Esophagus muscularis mucosa (tissue), 4 donors: ENCODE measurements at regions not wholly inside any gene's neighbourhood (a gene's known extent, or its start where the extent isn't known, plus 50 kb on each side); places are given as distances from the start of the nearest gene placed in this dataset.

Source experiments
- DNase-seq: peaks from one replicate; pipeline ENCODE4 v3.0.0-alpha.2; 2017; ENCODE audit errors: extremely low spot score
- H3K27ac ChIP-seq, 4 donors: fragments of 200-600 bp; sonication (generic); replicated peaks in 1 of 4; 1 replicate in 3 of 4; 2 replicates in 1 of 4; pipeline ENCODE4 v1.5.1; 2016 to 2019; ENCODE audit warnings: mild to moderate bottlenecking in 1 of 4
- H3K27me3 ChIP-seq, 4 donors: fragments of 200-600 bp; sonication (generic); one replicate each; pipeline versions ENCODE4 v1.5.1 to v1.6.0; 2016 to 2019
- H3K36me3 ChIP-seq, 4 donors: fragments of 200-600 bp; sonication (generic); one replicate each; pipeline ENCODE4 v1.5.1; 2016 to 2019
- H3K4me1 ChIP-seq, 4 donors: fragments of 200-600 bp; sonication (generic); one replicate each; pipeline ENCODE4 v1.5.1; 2016 to 2019
- H3K4me3 ChIP-seq, 4 donors: fragments of 200-600 bp; sonication (generic); 1 replicate in 2 of 4; 2 replicates in 2 of 4; pipeline ENCODE4 v1.5.1; 2016 to 2019; ENCODE audit warnings: mild to moderate bottlenecking in 4 of 4, moderate library complexity in 1 of 4
- H3K9me3 ChIP-seq, 4 donors: fragments of 200-600 bp; sonication (generic); 1 replicate in 3 of 4; 2 replicates in 1 of 4; pipeline ENCODE4 v1.5.1; 2016 to 2019
- CTCF ChIP-seq, 3 experiments: fragments of 200-600 bp in 2 of 3; fragments of 450-650 bp in 1 of 3; sonication (generic) in 2 of 3; IDR thresholded peaks; one replicate each; pipeline ENCODE4 v1.5.1; 2017 to 2019; ENCODE audit warnings: antibody characterized with exemption in 3 of 3, mild to moderate bottlenecking in 2 of 3, moderate library complexity in 1 of 3
- EP300 ChIP-seq: sonication (generic); formaldehyde crosslinking; IDR thresholded peaks from one replicate; pipeline ENCODE4 v1.6.1; 2017; ENCODE audit warnings: antibody characterized with exemption
- POLR2A ChIP-seq: fragments of 450-650 bp; IDR thresholded peaks from one replicate; pipeline ENCODE4 v1.6.1; 2017; ENCODE audit warnings: antibody characterized with exemption, moderate library complexity, mild to moderate bottlenecking, low read depth
- POLR2AphosphoS5 ChIP-seq, 2 donors: sonication (generic); formaldehyde crosslinking; IDR thresholded peaks; one replicate each; pipeline ENCODE4 v1.6.1; 2017; ENCODE audit warnings: antibody characterized with exemption in 2 of 2
- WGBS: methylation state at CpG from one replicate; pipeline ENCODE4 v1.1.5; 2018; 5-methylcytosine and 5-hydroxymethylcytosine counted together
- intact Hi-C: fragments of 100-400 bp; cut with DNase I; formaldehyde crosslinking; loops from one replicate; pipeline ENCODE4 v1.15.1; 2023

DNA sequence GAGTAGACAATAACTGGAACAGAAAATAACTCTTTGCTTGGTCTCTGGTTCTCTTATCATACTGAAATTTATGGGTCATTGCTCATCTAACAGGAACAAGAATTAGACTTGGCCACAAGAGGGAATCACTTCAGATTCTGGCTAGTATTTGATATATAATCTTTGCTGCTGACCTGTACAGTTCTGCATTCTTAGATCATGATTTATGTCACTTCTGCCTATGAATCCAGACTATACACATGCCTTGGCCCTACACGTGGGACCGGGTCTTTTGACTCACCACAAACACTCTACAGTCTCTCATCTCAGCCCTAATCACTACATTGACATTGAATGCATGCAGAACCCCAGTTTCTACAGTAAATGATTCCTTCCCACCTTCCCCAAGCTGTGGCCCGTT lies 162.5 kb upstream of the SOX2 start:
- Histone ChIP-seq H3K36me3 (no peaks in the 10 kb centered on the region), H3K4me1 (no peaks in the 10 kb centered on the region), H3K27ac (no peak overlapping the region), H3K27me3 (no peaks in the 10 kb centered on the region), H3K4me3 (no peak overlapping the region), H3K9me3 (no peaks in the 10 kb centered on the region)
- 57% methylated on average over 3 of the region's 3 CpGs for whole genome bisulfite sequencing
- DNase-seq = no peak
- TF ChIP-seq POLR2AphosphoS5 (IDR thresholded peaks at IDR 0.05) (no peak), POLR2A (no peak), EP300 (no peak), CTCF (IDR thresholded peaks at IDR 0.05) (no peak)
- intact Hi-C loops = no loop called here

DNA sequence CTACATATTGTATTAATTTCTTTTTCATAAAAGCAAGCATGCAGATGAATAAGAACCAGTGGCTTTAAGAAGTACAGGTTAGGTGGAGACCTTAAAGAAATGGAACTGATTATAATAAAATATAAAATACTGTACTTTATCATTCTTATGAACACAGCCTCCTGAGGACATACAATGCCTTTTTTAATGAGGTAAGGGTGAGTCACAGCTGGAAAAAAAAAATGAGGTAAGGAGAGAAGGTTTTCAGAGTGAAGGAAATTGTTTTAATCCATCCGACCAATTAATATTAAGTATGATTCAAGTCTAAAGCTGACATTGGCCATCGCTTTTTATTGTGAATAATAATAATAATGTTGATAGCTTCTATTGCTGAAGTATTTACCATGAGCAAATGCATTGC lies 170.3 kb upstream of the SOX2 start:
- WGBS = 91% methylated on average over 2 of the region's 2 CpGs
- TF ChIP-seq EP300 (no peak), POLR2AphosphoS5 (IDR thresholded peaks at IDR 0.05) (no peak), POLR2A (no peak), CTCF (IDR thresholded peaks at IDR 0.05) (no peak)
- DNase-seq = no peak
- no peak overlapping the region for H3K27ac ChIP-seq
- H3K9me3 ChIP-seq = no peaks in the 10 kb centered on the region
- intact Hi-C loops = no loop called here
- H3K27me3 ChIP-seq = no peaks in the 10 kb centered on the region
- no peak overlapping the region for H3K4me3 ChIP-seq
- no peaks in the 10 kb centered on the region for H3K36me3 ChIP-seq
- H3K4me1 ChIP-seq = no peaks in the 10 kb centered on the region

DNA sequence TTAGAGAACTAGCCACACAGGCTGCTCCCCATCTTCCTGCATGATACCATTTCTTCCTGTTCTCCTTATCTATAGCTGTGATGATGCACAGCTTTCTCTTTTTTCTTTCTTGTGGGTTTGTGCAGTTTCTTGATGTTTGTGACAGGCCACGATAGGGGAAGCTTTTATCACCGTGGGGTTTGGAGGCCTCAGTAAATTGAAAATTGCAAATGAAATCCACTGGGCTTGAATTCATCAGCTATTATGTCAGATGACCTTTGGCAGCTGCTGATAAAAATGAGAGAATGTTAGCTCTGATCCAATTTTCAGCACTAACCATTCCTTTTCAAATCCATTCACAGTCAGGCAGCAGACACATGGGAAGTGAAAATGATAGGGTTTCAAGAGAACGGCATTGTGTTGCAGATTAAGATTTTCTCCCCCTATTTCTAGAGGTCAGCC lies 176.9 kb upstream of the SOX2 start:
- Histone ChIP-seq H3K4me1 (no peaks in the 10 kb centered on the region), H3K9me3 (no peaks in the 10 kb centered on the region), H3K27me3 (no peaks in the 10 kb centered on the region), H3K4me3 (no peak overlapping the region), H3K36me3 (no peaks in the 10 kb centered on the region), H3K27ac (no peak overlapping the region)
- TF ChIP-seq EP300 (no peak), CTCF (IDR thresholded peaks at IDR 0.05) (no peak), POLR2A (no peak), POLR2AphosphoS5 (IDR thresholded peaks at IDR 0.05) (no peak)
- 37% methylated on average over 3 of the region's 3 CpGs for WGBS
- no peak for DNase-seq
- intact Hi-C loops = no loop called here

- Histone ChIP-seq H3K4me3 (no peak overlapping the region), H3K36me3 (no peaks in the 10 kb centered on the region), H3K27me3 (no peaks in the 10 kb centered on the region), H3K9me3 (no peaks in the 10 kb centered on the region), H3K4me1 (no peaks in the 10 kb centered on the region), H3K27ac (no peak overlapping the region)
- TF ChIP-seq CTCF (IDR thresholded peaks at IDR 0.05) (no peak), POLR2A (no peak), POLR2AphosphoS5 (IDR thresholded peaks at IDR 0.05) (no peak), EP300 (no peak)
- DNase-seq = no peak
- 60% methylated on average over 4 of the region's 4 CpGs for WGBS
- intact Hi-C loops = no loop called here
These were observed 177.9 kb upstream of the SOX2 start for GRCh38 chr3:181533811-181534210.

- no peak for TF ChIP-seq CTCF (IDR thresholded peaks at IDR 0.05)
- Histone ChIP-seq H3K4me3 (no peak overlapping the region), H3K9me3 (peaks cover 0 to 6% (median 0%) of the 10 kb centered on the region in 4 donors), H3K4me1 (no peaks in the 10 kb centered on the region), H3K27me3 (no peaks in the 10 kb centered on the region), H3K36me3 (no peaks in the 10 kb centered on the region), H3K27ac (no peak overlapping the region)
- DNase-seq = no peak
- intact Hi-C loops = no loop called here
These were observed 181.1 kb upstream of the SOX2 start for GRCh38 chr3:181530584-181530983.
